CD4-positive, alpha-beta T cell (primary cell): ENCODE measurements at regions not wholly inside any gene's neighbourhood (a gene's known extent, or its start where the extent isn't known, plus 50 kb on each side); places are given as distances from the start of the nearest gene placed in this dataset.
"Not testable (repeated sequence)": the region's sequence is repeated elsewhere in the genome, so short reads cannot be mapped to it uniquely, and the experiment has no call there.

Experiments used
- ATAC-seq: fragments of 200-7000 bp; cut with Tn5 transposase; one replicate; pipeline ENCODE4 v1.10.0; 2022; ENCODE audit warnings: mild to moderate bottlenecking; ENCODE audit not compliant: poor library complexity
- CTCF ChIA-PET: fragments of 350-600 bp; sonication (Branson Sonifier 250); formaldehyde crosslinking; loops from one replicate; lab custom pipeline; 2021; ENCODE audit warnings: antibody characterized with exemption, inconsistent platforms; lab: Charles Lee
- POLR2A ChIA-PET: fragments of 350-600 bp; sonication (Branson Sonifier 250); formaldehyde crosslinking; loops from one replicate; lab custom pipeline; 2021; ENCODE audit warnings: antibody characterized with exemption, inconsistent platforms; lab: Charles Lee
- DNase-seq, 14 experiments: peaks; one replicate each; pipeline ENCODE4 v3.0.0-alpha.2; 2013 to 2020; ENCODE audit warnings: mixed read lengths in 2 of 14
- H3K27ac ChIP-seq, 2 donors: one replicate each; pipeline versions ENCODE4 v1.5.1 to v1.7.0; 2013; ENCODE audit warnings: low read length in 2 of 2, low read depth in 1 of 2, mild to moderate bottlenecking in 1 of 2
- H3K27me3 ChIP-seq, 2 experiments: 1 replicate in 1 of 2; 2 replicates in 1 of 2; pipeline versions ENCODE4 v1.6.1 to v1.7.0; 2013; ENCODE audit warnings: low read length in 2 of 2, control low read depth in 1 of 2, mild to moderate bottlenecking in 1 of 2, moderate library complexity in 1 of 2; ENCODE audit not compliant: insufficient read depth in 2 of 2, control insufficient read depth in 1 of 2
- H3K36me3 ChIP-seq: one replicate; pipeline ENCODE4 v1.6.1; 2013; ENCODE audit warnings: low read length, control low read depth; ENCODE audit not compliant: insufficient read depth
- H3K4me1 ChIP-seq: one replicate; pipeline ENCODE4 v1.6.1; 2013; ENCODE audit warnings: low read length, control low read depth; ENCODE audit not compliant: insufficient read depth
- H3K4me3 ChIP-seq: one replicate; pipeline ENCODE4 v1.5.1; 2013; ENCODE audit warnings: mild to moderate bottlenecking, low read length, moderate library complexity
- H3K9me3 ChIP-seq, 2 experiments: 1 replicate in 1 of 2; 2 replicates in 1 of 2; pipeline versions ENCODE4 v1.6.1 to v1.7.0; 2013; ENCODE audit warnings: low read length in 2 of 2, mild to moderate bottlenecking in 2 of 2, control low read depth in 1 of 2, moderate library complexity in 1 of 2; ENCODE audit not compliant: control insufficient read depth in 1 of 2, insufficient read depth in 1 of 2
- H3K27ac Mint-ChIP-seq: one replicate; pipeline ENCODE4 v1.8.0; 2020; ENCODE audit warnings: mixed read lengths
- H3K27me3 Mint-ChIP-seq: one replicate; pipeline ENCODE4 v1.8.0; 2021; ENCODE audit warnings: mixed read lengths
- H3K36me3 Mint-ChIP-seq: one replicate; pipeline ENCODE4 v1.8.0; 2021; ENCODE audit warnings: low read depth, mixed read lengths
- H3K4me1 Mint-ChIP-seq: one replicate; pipeline ENCODE4 v1.8.0; 2021; ENCODE audit warnings: low read depth, mixed read lengths
- H3K4me3 Mint-ChIP-seq: one replicate; pipeline ENCODE4 v1.8.0; 2020; ENCODE audit warnings: mild to moderate bottlenecking, mixed read lengths
- H3K9me3 Mint-ChIP-seq: one replicate; pipeline ENCODE4 v1.8.0; 2020; ENCODE audit warnings: mixed read lengths
- CTCF ChIP-seq: fragments of 200-600 bp; IDR thresholded peaks from one replicate; pipeline ENCODE4 v1.8.0; 2022; ENCODE audit warnings: antibody characterized with exemption, mild to moderate bottlenecking
- intact Hi-C, 2 experiments: fragments of 100-400 bp; cut with DNase I in 1 of 2; cut with micrococcal nuclease in 1 of 2; formaldehyde crosslinking; loops; one replicate each; pipeline versions ENCODE4 v1.15.1 to v1.9.0; 2023 to 2025; cut with DNase I, micrococcal nuclease

- ChIA-PET POLR2A (no interaction called here), CTCF (no interaction called here)
- H3K4me1 ChIP-seq = no peaks in the 10 kb centered on the region
- Mint-ChIP-seq H3K27ac (no peak overlapping the region), H3K36me3 (no peaks in the 10 kb centered on the region), H3K27me3 (no peaks in the 10 kb centered on the region), H3K4me3 (no peak overlapping the region), H3K4me1 (no peaks in the 10 kb centered on the region), H3K9me3 (peaks cover 4% of the 10 kb centered on the region)
- no peaks in the 10 kb centered on the region for H3K27me3 ChIP-seq
- ATAC-seq = no peak
- no peaks in the 10 kb centered on the region for H3K9me3 ChIP-seq
- no peaks in the 10 kb centered on the region for H3K36me3 ChIP-seq
- H3K4me3 ChIP-seq = no peak overlapping the region
- TF ChIP-seq CTCF = no peak
- H3K27ac ChIP-seq = no peak overlapping the region
- intact Hi-C loops = no loop called here
- DNase-seq = no peak
These were observed 83.4 kb upstream of the KCND2 start for GRCh38 chr7:120189623-120190022.

GRCh38 chr7:120190109-120190508 lies 82.9 kb upstream of the KCND2 start:
- Histone ChIP-seq H3K9me3 (no peaks in the 10 kb centered on the region), H3K4me3 (no peak overlapping the region), H3K4me1 (no peaks in the 10 kb centered on the region), H3K36me3 (no peaks in the 10 kb centered on the region), H3K27ac (no peak overlapping the region), H3K27me3 (no peaks in the 10 kb centered on the region)
- POLR2A ChIA-PET = no interaction called here
- no peak for ATAC-seq
- H3K27ac Mint-ChIP-seq = no peak overlapping the region
- H3K4me1 Mint-ChIP-seq = no peaks in the 10 kb centered on the region
- DNase-seq = no peak
- intact Hi-C loops = no loop called here
- no peaks in the 10 kb centered on the region for H3K36me3 Mint-ChIP-seq
- H3K9me3 Mint-ChIP-seq = peaks cover 9% of the 10 kb centered on the region
- no peak for TF ChIP-seq CTCF
- H3K4me3 Mint-ChIP-seq = no peak overlapping the region
- H3K27me3 Mint-ChIP-seq = no peaks in the 10 kb centered on the region
- CTCF ChIA-PET = no interaction called here

GRCh38 chr7:120190566-120190965 lies 82.4 kb upstream of the KCND2 start:
- TF ChIP-seq CTCF = no peak
- POLR2A ChIA-PET = no interaction called here
- CTCF ChIA-PET = no interaction called here

GRCh38 chr7:120191423-120191822 lies 81.6 kb upstream of the KCND2 start:
- H3K9me3 Mint-ChIP-seq, intact Hi-C loops, H3K27ac Mint-ChIP-seq, H3K4me3 ChIP-seq, H3K9me3 ChIP-seq, DNase-seq, ATAC-seq, H3K36me3 ChIP-seq, H3K27ac ChIP-seq, CTCF ChIA-PET, H3K27me3 Mint-ChIP-seq, H3K36me3 Mint-ChIP-seq, H3K27me3 ChIP-seq, H3K4me1 ChIP-seq, H3K4me1 Mint-ChIP-seq, POLR2A ChIA-PET, H3K4me3 Mint-ChIP-seq: not testable (repeated sequence)

More at GRCh38 chr7:120190566-120190965, 82.4 kb upstream of the KCND2 start:
- H3K27ac Mint-ChIP-seq = no peak overlapping the region
- H3K27ac ChIP-seq = no peak overlapping the region
- DNase-seq (no peak), ATAC-seq (no peak)
- H3K27me3 Mint-ChIP-seq = no peaks in the 10 kb centered on the region
- no peaks in the 10 kb centered on the region for H3K27me3 ChIP-seq
- H3K4me1 Mint-ChIP-seq = no peaks in the 10 kb centered on the region
- H3K4me1 ChIP-seq = no peaks in the 10 kb centered on the region
- no peak overlapping the region for H3K4me3 ChIP-seq
- intact Hi-C loops = no loop called here
- H3K4me3 Mint-ChIP-seq = no peak overlapping the region
- H3K36me3 ChIP-seq = no peaks in the 10 kb centered on the region
- no peaks in the 10 kb centered on the region for H3K9me3 ChIP-seq
- H3K36me3 Mint-ChIP-seq = no peaks in the 10 kb centered on the region
- peaks cover 10% of the 10 kb centered on the region for H3K9me3 Mint-ChIP-seq
